Ovary (tissue), 3 donors: ENCODE measurements at regions not wholly inside any gene's neighbourhood (a gene's known extent, or its start where the extent isn't known, plus 50 kb on each side); places are given as distances from the start of the nearest gene placed in this dataset.

Experiments
- CTCF ChIP-seq, 3 donors: fragments of 450-650 bp in 2 of 3; fragments of 200-600 bp in 1 of 3; IDR thresholded peaks; one replicate each; pipeline versions ENCODE4 v1.5.1 to v1.8.0; 2016 to 2022; ENCODE audit warnings: antibody characterized with exemption in 3 of 3, mild to moderate bottlenecking in 1 of 3
- EP300 ChIP-seq: sonication (generic); formaldehyde crosslinking; IDR thresholded peaks from one replicate; pipeline ENCODE4 v1.6.1; 2017; ENCODE audit warnings: antibody characterized with exemption
- POLR2A ChIP-seq: fragments of 450-650 bp; IDR thresholded peaks from one replicate; pipeline ENCODE4 v1.6.1; 2017; ENCODE audit warnings: antibody characterized with exemption, mild to moderate bottlenecking, moderate library complexity
- donor health status: DM: no; HTN: no; CAD: no.

- TF ChIP-seq POLR2A (no peak), CTCF (IDR thresholded peaks at IDR 0.05) (no peak), EP300 (no peak)
These were observed 204.2 kb downstream of the FGF9 start for GRCh38 chr13:21875116-21875515.
